HepG2 (cell line): ENCODE measurements at regions not wholly inside any gene's neighbourhood (a gene's known extent, or its start where the extent isn't known, plus 50 kb on each side); places are given as distances from the start of the nearest gene placed in this dataset.

Source experiments
- ATAC-seq: fragments of 200-7000 bp; cut with Tn5 transposase; 3 replicates; pipeline ENCODE4 v1.9.1; 2020; ENCODE audit warnings: mild to moderate bottlenecking, moderate library complexity
- BruUV-seq: library from RNA; stranded (reverse); fragments of 400-500 nt; replicated peaks from 2 replicates; lab custom pipeline; 2021; lab: Mats Ljungman, UMichigan
- CTCF ChIA-PET: fragments of 300-600 bp; formaldehyde crosslinking; extraction: SDS; loops from one replicate; lab custom pipeline; 2021; ENCODE audit warnings: low total read pairs, inconsistent platforms, low intra/inter-chr PET ratio; lab: Yijun Ruan, JAX
- POLR2A ChIA-PET: fragments of 350-600 bp; sonication (Branson Sonifier 250); formaldehyde crosslinking; loops from one replicate; lab custom pipeline; 2020; ENCODE audit warnings: antibody characterized with exemption, inconsistent platforms; lab: Yijun Ruan, JAX
- DNase-seq: peaks from one replicate; pipeline ENCODE4 v3.0.0-alpha.2; 2015; ENCODE audit warnings: low spot score
- FAIRE-seq: peaks from 3 replicates; lab custom pipeline; 2011; peaks lifted over from hg19 to GRCh38; lab: Jason Lieb, UNC
- H2AFZ ChIP-seq: one replicate; pipeline ENCODE4 v1.6.1; 2011; ENCODE audit warnings: low read length, inconsistent platforms
- H3K27ac ChIP-seq: fragments of 300-600 bp; 3 replicates; pipeline ENCODE4 v1.8.0; 2011; ENCODE audit warnings: mixed run types, mild to moderate bottlenecking, mixed read lengths, low read length, inconsistent platforms; ENCODE audit not compliant: insufficient read depth; ENCODE audit errors: extremely low read length
- H3K27me3 ChIP-seq, 2 experiments: fragments of 200-600 bp in 1 of 2; 2 replicates in 1 of 2; 3 replicates in 1 of 2; pipeline versions ENCODE4 v1.6.0 to v1.8.0; 2011; ENCODE audit warnings: low read length in 2 of 2, mild to moderate bottlenecking in 2 of 2, moderate library complexity in 2 of 2, inconsistent platforms in 1 of 2; ENCODE audit not compliant: insufficient read depth in 2 of 2, control insufficient read depth in 1 of 2
- H3K36me3 ChIP-seq, 2 experiments: fragments of 200-600 bp in 1 of 2; replicated peaks in 1 of 2; 2 replicates in 1 of 2; 3 replicates in 1 of 2; pipeline versions ENCODE4 v1.5.1 to v1.8.0; 2011; ENCODE audit warnings: low read length in 2 of 2, inconsistent platforms in 1 of 2; ENCODE audit not compliant: insufficient read depth in 2 of 2, control insufficient read depth in 1 of 2
- H3K4me1 ChIP-seq: 2 replicates; pipeline ENCODE4 v1.5.1; 2012; ENCODE audit warnings: low read length, inconsistent platforms; ENCODE audit not compliant: insufficient read depth
- H3K4me2 ChIP-seq: 2 replicates; pipeline ENCODE4 v1.6.0; 2011; ENCODE audit warnings: low read depth, low read length, inconsistent platforms
- H3K4me3 ChIP-seq, 3 experiments: fragments of 200-600 bp in 1 of 3; sonication (generic), shearing (Covaris generic) in 1 of 3; replicated peaks in 1 of 3; 2 replicates each; pipeline ENCODE4 v1.5.1; 2011 to 2016; ENCODE audit warnings: low read length in 3 of 3, inconsistent platforms in 2 of 3, low read depth in 2 of 3, mild to moderate bottlenecking in 2 of 3, control low read depth in 1 of 3, mixed read lengths in 1 of 3; ENCODE audit not compliant: insufficient read depth in 1 of 3
- H3K79me2 ChIP-seq: one replicate; pipeline ENCODE4 v1.6.1; 2011; ENCODE audit warnings: low read length, inconsistent platforms; ENCODE audit not compliant: insufficient read depth
- H3K9ac ChIP-seq: 2 replicates; pipeline ENCODE4 v1.6.0; 2011; ENCODE audit warnings: mild to moderate bottlenecking, low read depth, low read length, inconsistent platforms; ENCODE audit not compliant: insufficient read depth
- H3K9me3 ChIP-seq: 2 replicates; pipeline ENCODE4 v1.5.1; 2012; ENCODE audit warnings: mild to moderate bottlenecking, low read length
- H4K20me1 ChIP-seq: 2 replicates; pipeline ENCODE4 v1.6.0; 2011; ENCODE audit warnings: inconsistent platforms, mild to moderate bottlenecking, low read length, moderate library complexity; ENCODE audit not compliant: insufficient read depth
- CBX5 ChIP-seq: sonication (generic); formaldehyde crosslinking; IDR thresholded peaks from 2 replicates; pipeline ENCODE4 v1.4.0; 2020; ENCODE audit warnings: missing genetic modification reagents, borderline replicate concordance
- EP300 ChIP-seq, 3 experiments: sonication (generic) in 1 of 3; formaldehyde crosslinking in 1 of 3; IDR thresholded peaks; 2 replicates each; pipeline versions ENCODE4 v1.5.1 to v1.6.1; 2011 to 2020; ENCODE audit warnings: low read depth in 2 of 3, low read length in 2 of 3, borderline replicate concordance in 1 of 3, improper control_type of control experiment in 1 of 3, mild to moderate bottlenecking in 1 of 3, missing genetic modification reagents in 1 of 3, moderate library complexity in 1 of 3
- FOSL2 ChIP-seq: sonication (generic); formaldehyde crosslinking; IDR thresholded peaks from 2 replicates; pipeline ENCODE4 v1.4.0; 2020; ENCODE audit warnings: missing genetic modification reagents
- HOMEZ ChIP-seq: IDR thresholded peaks from 2 replicates; pipeline ENCODE4 v1.6.1; 2016; ENCODE audit warnings: low read depth
- POGZ ChIP-seq: sonication (generic); formaldehyde crosslinking; IDR thresholded peaks from 2 replicates; pipeline ENCODE4 v1.4.0; 2020; ENCODE audit warnings: mild to moderate bottlenecking, missing genetic modification reagents
- RARA ChIP-seq: IDR thresholded peaks from 2 replicates; pipeline ENCODE4 v1.6.1; 2016; ENCODE audit warnings: missing genetic modification reagents, missing compliant biosample characterization
- ZNF598 ChIP-seq: sonication (generic); formaldehyde crosslinking; IDR thresholded peaks from 2 replicates; pipeline ENCODE4 v1.5.1; 2020; ENCODE audit warnings: mild to moderate bottlenecking, missing genetic modification reagents, borderline replicate concordance
- ZUFSP ChIP-seq: sonication (generic); formaldehyde crosslinking; IDR thresholded peaks from 2 replicates; pipeline ENCODE4 v1.9.0; 2021; ENCODE audit warnings: missing genetic modification reagents, mild to moderate bottlenecking, borderline replicate concordance
- WGBS: methylation state at CpG from one replicate; pipeline ENCODE4 v1.1.6; 2017; ENCODE audit warnings: low lambda C conversion rate; 5-methylcytosine and 5-hydroxymethylcytosine counted together
- in situ Hi-C: cut with HindIII; loops from 2 replicates; pipeline ENCODE4 v1.10.0; 2017; ENCODE audit warnings: low pct_unique_long_range_greater_than_20kb; ENCODE audit not compliant: extremely low pct_ligation_motif_present
- intact Hi-C: fragments of 100-400 bp; cut with micrococcal nuclease; formaldehyde crosslinking; loops from one replicate; pipeline ENCODE4 v1.10.0; 2022; ENCODE audit not compliant: unreplicated experiment

- H4K20me1 ChIP-seq = no peaks in the 10 kb centered on the region
- peaks cover 13% of the 10 kb centered on the region for H3K9me3 ChIP-seq
- DNase-seq (no peak), ATAC-seq (no peak), FAIRE-seq (no peak)
- CTCF ChIA-PET = no interaction called here
- no TSS peak for BruUV-seq
- intact Hi-C loops = no loop called here
- H2AFZ ChIP-seq = no peak overlapping the region
- no peaks in the 10 kb centered on the region for H3K36me3 ChIP-seq
- WGBS = 75% methylated on average over 5 of the region's 5 CpGs
- H3K27me3 ChIP-seq = no peaks in the 10 kb centered on the region
- peaks cover 69% of the 10 kb centered on the region for H3K4me1 ChIP-seq
- POLR2A ChIA-PET = no interaction called here
- H3K9ac ChIP-seq = no peak overlapping the region
- H3K27ac ChIP-seq = no peak overlapping the region
- H3K4me3 ChIP-seq = no peak overlapping the region
- no peak overlapping the region for H3K4me2 ChIP-seq
- no peaks in the 10 kb centered on the region for H3K79me2 ChIP-seq
- TF ChIP-seq RARA (CRISPR knock-in tag) = 0 out of 2 replicates have a peak, but pooled peaks have one; percentile 9
- no peak for TF ChIP-seq ZNF598 (CRISPR knock-in tag)
- TF ChIP-seq EP300 (IDR thresholded peaks at IDR 0.05; ENCODE audit: low read depth in 2 of 2, low read length in 2 of 2) = 0 out of 4 replicates have a peak, but pooled peaks of 1 of the 2 experiments have one; percentile 3
- no peak for TF ChIP-seq EP300 (CRISPR knock-in tag; IDR thresholded peaks at IDR 0.05; ENCODE audit: borderline replicate concordance)
- TF ChIP-seq ZUFSP = no peak
- peak; percentile 87; the same call in 1 of the 2 replicates for TF ChIP-seq HOMEZ (CRISPR knock-in tag)
- TF ChIP-seq FOSL2 (CRISPR knock-in tag) = peak; percentile 58; the same call in 1 of the 2 replicates
- no peak for TF ChIP-seq CBX5 (CRISPR knock-in tag)
- 0 out of 2 replicates have a peak, but pooled peaks have one; percentile 26 for TF ChIP-seq POGZ (CRISPR knock-in tag)
- in situ Hi-C loops = no loop called here
These were observed 186.5 kb upstream of the SH3BP4 start for GRCh38 chr2:234765279-234765678.
